RPMI8226 (cell line): ENCODE measurements at regions not wholly inside any gene's neighbourhood (a gene's known extent, or its start where the extent isn't known, plus 50 kb on each side); places are given as distances from the start of the nearest gene placed in this dataset.
"Not testable (repeated sequence)": the region's sequence is repeated elsewhere in the genome, so short reads cannot be mapped to it uniquely, and the experiment has no call there.

Experiments
- DNase-seq: peaks from one replicate; pipeline ENCODE4 v3.0.0-alpha.2; 2015

- DNase-seq = no peak
Measured at GRCh38 chr6:48584846-48585245, 473.8 kb upstream of the PTCHD4 start.

DNA sequence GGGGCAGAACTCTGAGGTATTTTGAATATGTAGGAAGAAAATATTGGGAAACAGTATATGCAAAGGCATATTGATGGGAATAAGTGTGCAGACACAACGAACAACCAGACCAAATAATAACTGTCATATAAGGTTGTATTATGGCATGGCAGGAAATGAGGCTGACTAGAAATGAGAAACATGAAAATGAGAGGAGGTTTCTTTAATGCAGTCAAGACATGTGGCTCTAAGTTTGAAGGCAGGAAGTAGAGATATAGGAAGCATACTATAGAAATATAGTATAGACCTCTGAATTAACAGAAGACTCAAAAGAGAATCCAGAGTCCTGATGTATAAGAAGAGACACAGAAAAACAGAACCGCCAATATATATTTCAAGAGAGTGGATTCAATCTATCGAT, 459.7 kb upstream of the PTCHD4 start:
- no peak for DNase-seq

GRCh38 chr6:48568856-48569255, 457.9 kb upstream of the PTCHD4 start:
- DNase-seq = no peak

GRCh38 chr6:48567016-48567415, 456.0 kb upstream of the PTCHD4 start:
- no peak for DNase-seq

GRCh38 chr6:48564036-48564820, 453.2 kb upstream of the PTCHD4 start:
- DNase-seq = no peak

DNA sequence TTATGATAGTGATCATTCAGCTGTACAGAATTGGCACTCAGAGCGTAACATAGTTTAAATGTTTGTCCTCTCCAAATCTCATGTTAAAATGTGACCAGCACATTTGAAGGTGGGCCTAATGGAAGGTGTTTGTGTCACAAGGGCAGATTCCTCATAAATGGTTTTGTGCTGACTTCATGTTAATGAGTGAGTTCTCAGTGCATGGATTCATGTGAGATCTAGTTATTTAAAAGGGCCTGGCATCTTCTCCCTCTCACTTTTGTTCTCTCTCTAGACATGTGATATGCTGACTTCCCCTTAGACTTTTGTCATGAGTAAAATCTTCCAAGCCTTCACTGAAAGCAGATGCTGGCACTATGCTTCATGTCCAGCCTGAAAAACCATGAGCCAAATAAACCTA, 452.4 kb upstream of the PTCHD4 start:
- DNase-seq = no peak

- DNase-seq = no peak
Measured at GRCh38 chr6:48560408-48560807, 449.4 kb upstream of the PTCHD4 start.

DNA sequence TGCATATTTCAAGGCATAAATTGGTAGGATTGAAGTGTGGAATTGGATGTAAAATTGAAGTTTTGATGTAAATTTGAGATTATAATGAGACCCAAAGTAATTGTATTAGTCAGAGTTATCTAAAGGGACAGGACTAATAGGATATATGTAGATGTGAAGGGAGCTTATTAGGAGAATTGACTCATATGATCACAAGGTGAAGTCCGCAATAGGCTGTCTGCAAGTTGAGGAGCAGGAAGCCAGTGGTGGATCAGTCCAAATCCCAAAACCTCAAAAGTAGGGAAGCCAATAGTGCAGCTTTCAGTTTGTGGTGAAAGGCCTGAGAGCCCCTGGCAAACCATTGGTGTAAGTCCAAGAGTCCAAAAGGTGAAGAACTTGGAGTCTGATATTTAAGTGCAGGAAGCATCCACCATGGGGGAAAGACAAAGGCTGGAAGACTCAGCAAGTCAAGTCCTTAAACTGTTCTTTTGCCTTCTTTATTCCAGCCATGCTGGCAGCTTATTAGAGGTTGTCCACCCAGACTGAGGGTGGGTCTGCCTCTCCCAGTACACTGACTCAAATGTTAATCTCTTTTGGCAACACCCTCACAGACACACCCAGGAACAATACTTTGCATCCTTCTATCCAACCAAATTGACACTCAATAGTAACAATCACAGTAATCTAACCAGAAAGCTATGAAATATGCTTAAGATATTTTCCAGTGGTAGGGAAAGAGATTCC, 442.6 kb upstream of the PTCHD4 start:
- DNase-seq = no peak

DNA sequence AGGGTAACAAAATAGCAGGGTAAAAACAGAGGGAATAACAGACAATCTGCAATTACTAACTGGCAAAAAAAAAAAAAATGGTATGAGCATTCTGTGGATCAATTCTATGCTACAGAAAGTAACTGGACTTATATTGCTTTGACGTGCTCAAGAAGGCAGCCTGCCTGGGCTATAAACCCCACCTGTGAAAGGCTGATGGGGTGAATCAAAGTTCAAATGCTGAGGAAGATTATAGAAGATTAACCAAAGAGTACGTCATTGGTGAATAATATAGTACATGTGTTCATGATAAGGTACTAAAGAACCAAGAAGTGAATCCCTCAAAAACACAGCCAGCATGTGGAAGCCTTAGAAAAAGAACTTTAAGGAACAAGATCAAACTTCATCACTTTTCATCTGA, 441.9 kb upstream of the PTCHD4 start:
- no peak for DNase-seq

GRCh38 chr6:48550603-48551002, 439.6 kb upstream of the PTCHD4 start:
- DNase-seq = no peak

GRCh38 chr6:48542191-48542590, 431.2 kb upstream of the PTCHD4 start:
- no peak for DNase-seq

DNA sequence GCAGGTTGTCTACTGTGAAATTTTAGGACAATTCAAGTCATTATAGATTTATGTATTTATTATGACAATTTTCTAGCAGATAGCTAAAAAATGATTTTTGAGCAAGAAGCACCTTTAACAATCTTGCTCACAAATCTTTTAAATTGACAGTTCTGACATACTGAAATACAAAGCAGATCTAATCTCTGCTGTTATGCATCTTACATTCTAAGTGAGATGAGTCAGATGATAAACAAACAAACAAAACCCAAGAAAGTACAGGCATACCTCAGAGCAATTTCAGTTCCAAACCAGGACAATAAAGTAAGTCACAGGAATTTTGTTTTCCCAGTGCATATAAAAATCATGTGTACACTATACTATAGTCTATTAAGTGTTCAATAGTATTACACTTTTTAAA, 430.7 kb upstream of the PTCHD4 start:
- DNase-seq = no peak

- no peak for DNase-seq
Measured at GRCh38 chr6:48535582-48536009, 424.6 kb upstream of the PTCHD4 start.

DNA sequence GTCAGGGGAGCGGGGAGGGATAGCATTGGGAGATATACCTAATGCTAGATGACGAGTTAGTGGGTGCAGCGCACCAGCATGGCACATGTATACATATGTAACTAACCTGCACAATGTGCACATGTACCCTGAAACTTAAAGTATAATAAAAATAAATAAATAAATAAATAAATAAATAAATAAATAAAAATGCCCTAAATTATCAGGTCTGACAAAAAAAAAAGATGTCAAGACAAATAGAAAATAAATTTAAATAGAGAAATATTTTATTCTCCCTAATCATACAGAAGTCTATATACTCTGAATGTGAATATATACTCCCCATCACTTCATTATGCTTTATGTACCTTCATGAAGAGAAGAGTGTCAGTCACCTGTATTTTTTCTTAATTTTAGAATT, 420.0 kb upstream of the PTCHD4 start:
- not testable (repeated sequence) for DNase-seq

DNA sequence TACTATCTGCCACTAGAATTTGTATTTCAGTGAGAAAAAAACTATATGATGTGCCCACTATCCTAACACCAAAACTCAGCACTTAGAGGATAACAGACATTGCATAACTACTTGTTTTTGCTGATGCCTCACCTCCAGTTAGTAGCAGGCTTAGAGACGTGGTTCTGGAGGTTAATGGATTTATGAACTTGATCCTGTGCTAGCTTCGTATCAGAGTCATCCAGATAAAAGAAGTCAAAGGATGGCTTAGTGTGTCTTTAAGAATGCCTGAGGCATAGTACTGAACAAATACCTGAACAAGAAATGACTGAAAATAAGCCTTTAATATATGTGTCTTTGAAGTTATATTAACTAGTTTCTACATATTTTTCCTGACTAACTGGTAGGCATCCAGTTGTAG, 414.9 kb upstream of the PTCHD4 start:
- no peak for DNase-seq

DNA sequence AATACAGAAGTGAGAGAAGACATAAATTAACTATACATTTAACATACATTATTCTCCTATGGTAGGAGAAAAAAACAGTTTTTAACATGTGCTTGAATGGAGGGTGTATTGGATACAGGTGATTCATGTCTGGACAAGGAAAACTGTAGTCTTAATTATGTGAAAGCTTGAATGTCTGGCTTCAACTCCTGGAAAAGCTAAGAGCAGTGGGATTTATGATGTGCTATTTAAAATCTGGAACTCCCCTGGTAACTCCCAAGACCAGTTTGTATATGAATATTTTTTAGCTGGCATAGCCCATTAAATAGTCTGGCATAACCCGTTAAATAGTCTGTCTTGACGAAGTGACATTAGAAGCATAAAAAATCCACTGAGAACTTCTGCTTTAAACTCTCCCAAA, 410.0 kb upstream of the PTCHD4 start:
- no peak for DNase-seq

DNA sequence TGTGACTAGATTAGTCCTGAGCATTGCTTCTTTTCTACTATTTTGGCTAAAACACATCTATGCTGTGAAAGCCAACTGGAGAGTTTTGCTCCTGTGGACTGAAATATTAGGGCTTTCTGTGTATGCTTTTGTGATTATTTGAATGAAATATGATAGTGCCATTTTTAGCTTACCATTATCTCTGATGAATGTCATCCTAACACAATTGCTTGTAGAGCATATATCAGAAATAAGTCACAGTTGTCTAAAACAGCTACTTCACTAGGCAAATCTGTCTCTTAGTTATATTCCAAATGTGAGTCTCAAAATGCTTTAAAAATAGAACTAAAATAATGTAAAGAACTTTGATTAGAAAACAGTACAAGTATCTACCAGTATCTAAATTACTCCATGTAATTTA, 401.4 kb upstream of the PTCHD4 start:
- DNase-seq = no peak

DNA sequence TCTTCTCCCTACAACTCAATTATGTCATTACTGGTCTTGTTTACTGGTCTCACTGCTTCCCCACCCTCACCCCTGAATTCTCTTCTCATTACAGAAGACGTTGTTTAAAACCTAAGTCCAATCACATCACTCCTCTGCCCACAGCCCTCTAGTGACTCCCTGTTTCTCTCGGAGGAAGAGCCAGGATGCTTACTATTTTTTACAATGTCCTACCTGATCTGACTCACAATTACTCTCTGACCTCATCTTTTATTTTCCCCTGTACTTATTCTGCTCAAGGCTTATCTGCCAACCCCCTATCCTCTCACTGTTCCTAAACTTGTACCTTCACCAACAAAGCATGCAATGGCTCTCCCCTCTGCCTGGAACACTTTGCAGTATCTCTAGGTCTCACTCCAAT, 400.4 kb upstream of the PTCHD4 start:
- DNase-seq = no peak

DNA sequence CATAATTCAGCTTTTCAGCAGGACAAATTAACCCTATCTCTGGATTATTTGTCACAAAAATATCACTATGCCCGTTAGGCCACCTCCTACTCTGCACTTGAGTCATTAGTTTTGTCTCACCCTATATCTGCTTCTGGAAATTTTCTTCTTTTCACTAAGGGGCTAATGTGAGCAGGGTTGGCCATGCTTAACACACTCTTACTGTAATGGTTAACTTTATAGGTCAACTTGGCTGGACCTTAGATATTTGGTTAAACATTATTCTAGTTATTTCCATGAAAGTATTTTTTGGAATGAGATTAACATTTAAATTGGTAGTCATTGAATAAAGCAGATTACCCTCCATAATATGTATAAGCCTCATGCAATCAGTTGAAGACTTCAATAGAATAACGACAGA, 394.6 kb upstream of the PTCHD4 start:
- no peak for DNase-seq

GRCh38 chr6:48493432-48493831, 382.4 kb upstream of the PTCHD4 start:
- DNase-seq = not testable (repeated sequence)

DNA sequence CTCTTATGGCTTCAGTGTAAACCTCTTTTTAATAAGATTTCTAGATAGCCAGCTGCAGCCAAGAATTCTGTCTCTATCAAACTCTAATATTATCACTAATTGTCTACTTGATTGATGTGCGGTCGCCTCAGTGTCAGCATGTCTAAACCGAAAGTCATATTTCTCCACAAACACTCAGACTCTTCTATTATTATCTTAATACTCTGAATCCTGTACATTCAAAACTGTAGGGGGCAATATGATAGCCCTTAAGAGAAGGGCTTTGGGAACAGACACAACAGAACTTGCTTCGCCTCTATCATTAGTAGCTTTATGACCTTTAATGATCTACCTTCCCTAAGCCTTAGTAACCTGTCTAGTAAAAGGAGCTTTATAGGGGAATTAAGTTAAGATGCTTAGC, 379.7 kb upstream of the PTCHD4 start:
- no peak for DNase-seq

DNA sequence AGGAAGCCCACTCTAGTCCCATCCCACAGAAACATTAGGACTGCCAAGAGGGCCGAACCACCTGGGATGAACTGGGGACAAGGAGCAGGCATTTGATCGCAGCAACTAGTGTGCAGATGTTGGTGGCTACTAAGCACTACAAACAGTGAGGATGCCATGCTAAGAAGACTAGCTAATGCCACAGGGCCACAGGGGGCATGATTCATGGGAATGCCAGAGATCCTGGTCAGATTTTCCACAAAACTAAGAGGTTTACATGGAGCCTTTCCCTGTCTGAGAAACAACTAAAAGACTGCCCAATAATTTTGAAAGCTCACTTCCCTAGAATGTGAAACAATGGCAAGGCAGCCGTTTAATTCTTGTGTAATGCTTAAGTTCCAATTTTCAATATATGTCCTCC, 375.9 kb upstream of the PTCHD4 start:
- DNase-seq = no peak

- DNase-seq = no peak
Measured at GRCh38 chr6:48486373-48486772, 375.4 kb upstream of the PTCHD4 start.

DNA sequence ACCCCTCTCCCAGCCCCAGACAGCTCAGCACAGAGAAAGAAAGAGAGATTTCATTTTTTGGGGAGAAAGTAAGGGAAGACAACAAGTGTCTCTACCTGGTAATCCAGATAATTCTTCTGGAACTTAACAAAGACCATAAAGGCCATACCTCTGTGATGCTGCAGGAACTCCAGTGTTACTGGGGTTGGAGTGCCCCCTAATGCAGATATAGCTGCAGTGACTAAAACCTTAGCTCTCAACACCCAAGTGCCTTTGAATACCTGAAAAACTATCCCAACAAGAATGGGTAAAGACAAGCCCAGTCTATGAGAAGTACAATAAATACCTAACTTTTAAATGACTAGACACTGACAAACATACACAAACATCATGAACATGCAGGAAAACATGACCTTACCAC, 365.3 kb upstream of the PTCHD4 start:
- no peak for DNase-seq

- DNase-seq = no peak
Measured at GRCh38 chr6:48475275-48475674, 364.3 kb upstream of the PTCHD4 start.
